Osteocyte (in vitro differentiated cells): ENCODE measurements at regions not wholly inside any gene's neighbourhood (a gene's known extent, or its start where the extent isn't known, plus 50 kb on each side); places are given as distances from the start of the nearest gene placed in this dataset.
"Not testable (repeated sequence)": the region's sequence is repeated elsewhere in the genome, so short reads cannot be mapped to it uniquely, and the experiment has no call there.

ENCODE experiments used
- DNase-seq: peaks from one replicate; pipeline ENCODE4 v3.0.0; 2021; ENCODE audit warnings: mixed read lengths; ENCODE audit not compliant: unreplicated experiment; ENCODE audit errors: extremely low spot score
- H3K27ac Mint-ChIP-seq: one replicate; pipeline ENCODE4 v1.8.0; 2021; ENCODE audit warnings: mild to moderate bottlenecking, mixed read lengths; ENCODE audit not compliant: unreplicated experiment
- H3K27me3 Mint-ChIP-seq: one replicate; pipeline ENCODE4 v1.8.0; 2021; ENCODE audit warnings: mixed read lengths; ENCODE audit not compliant: unreplicated experiment
- H3K36me3 Mint-ChIP-seq: one replicate; pipeline ENCODE4 v1.8.0; 2021; ENCODE audit warnings: mixed read lengths; ENCODE audit not compliant: unreplicated experiment
- H3K4me1 Mint-ChIP-seq: one replicate; pipeline ENCODE4 v1.8.0; 2021; ENCODE audit warnings: mixed read lengths; ENCODE audit not compliant: unreplicated experiment
- H3K4me3 Mint-ChIP-seq: one replicate; pipeline ENCODE4 v1.8.0; 2021; ENCODE audit warnings: mild to moderate bottlenecking, moderate library complexity, mixed read lengths; ENCODE audit not compliant: unreplicated experiment
- H3K9me3 Mint-ChIP-seq: one replicate; pipeline ENCODE4 v1.8.0; 2021; ENCODE audit warnings: mixed read lengths; ENCODE audit not compliant: unreplicated experiment
- CTCF ChIP-seq: fragments of 200-600 bp; sonication (generic); IDR thresholded peaks from 2 replicates; pipeline ENCODE4 v1.5.0; 2021; ENCODE audit warnings: antibody characterized with exemption, mild to moderate bottlenecking, moderate library complexity

- Mint-ChIP-seq H3K4me1 (no peaks in the 10 kb centered on the region), H3K9me3 (peaks cover 3% of the 10 kb centered on the region)
Measured at GRCh38 chr10:20668985-20669384, 228.1 kb downstream of the NEBL start.

GRCh38 chr10:20662742-20663141 lies 234.4 kb downstream of the NEBL start:
- Mint-ChIP-seq H3K27ac (no peak overlapping the region), H3K36me3 (no peaks in the 10 kb centered on the region), H3K4me1 (no peaks in the 10 kb centered on the region), H3K9me3 (peaks cover 3% of the 10 kb centered on the region), H3K4me3 (no peak overlapping the region), H3K27me3 (peaks cover 6% of the 10 kb centered on the region)
- no peak for TF ChIP-seq CTCF
- no peak for DNase-seq

More at GRCh38 chr10:20668985-20669384, 228.1 kb downstream of the NEBL start:
- Mint-ChIP-seq H3K27me3 (peaks cover 4% of the 10 kb centered on the region), H3K36me3 (no peaks in the 10 kb centered on the region), H3K4me3 (no peak overlapping the region), H3K27ac (no peak overlapping the region)
- no peak for DNase-seq
- no peak for TF ChIP-seq CTCF

- DNase-seq, result no peak
- peaks cover 8% of the 10 kb centered on the region for H3K27me3 Mint-ChIP-seq
- no peak overlapping the region for H3K4me3 Mint-ChIP-seq
- H3K36me3 Mint-ChIP-seq, result no peaks in the 10 kb centered on the region
- H3K27ac Mint-ChIP-seq, result no peak overlapping the region
- no peak for TF ChIP-seq CTCF
- H3K9me3 Mint-ChIP-seq, result peaks cover 8% of the 10 kb centered on the region
- H3K4me1 Mint-ChIP-seq, result no peaks in the 10 kb centered on the region
Measured at GRCh38 chr10:20659225-20659624, 237.9 kb downstream of the NEBL start.

GRCh38 chr10:20658158-20658557 lies 239.0 kb downstream of the NEBL start:
- Mint-ChIP-seq H3K4me1 (no peaks in the 10 kb centered on the region), H3K36me3 (no peaks in the 10 kb centered on the region), H3K9me3 (peaks cover 6% of the 10 kb centered on the region), H3K27me3 (peaks cover 8% of the 10 kb centered on the region), H3K27ac (no peak overlapping the region), H3K4me3 (no peak overlapping the region)
- TF ChIP-seq CTCF, result no peak
- DNase-seq, result no peak

GRCh38 chr10:20656886-20657285 lies 240.2 kb downstream of the NEBL start:
- no peak for TF ChIP-seq CTCF
- peaks cover 8% of the 10 kb centered on the region for H3K27me3 Mint-ChIP-seq
- no peak overlapping the region for H3K4me3 Mint-ChIP-seq
- H3K4me1 Mint-ChIP-seq, result no peaks in the 10 kb centered on the region
- no peak overlapping the region for H3K27ac Mint-ChIP-seq
- peaks cover 6% of the 10 kb centered on the region for H3K9me3 Mint-ChIP-seq
- H3K36me3 Mint-ChIP-seq, result no peaks in the 10 kb centered on the region
- DNase-seq, result no peak

GRCh38 chr10:20652424-20652823 lies 244.7 kb downstream of the NEBL start:
- H3K36me3 Mint-ChIP-seq, H3K27ac Mint-ChIP-seq, H3K4me1 Mint-ChIP-seq, H3K4me3 Mint-ChIP-seq, DNase-seq, H3K27me3 Mint-ChIP-seq: not testable (repeated sequence)
- H3K9me3 Mint-ChIP-seq, result peaks cover 12% of the 10 kb centered on the region
